Heart left ventricle (tissue), 13 donors: ENCODE measurements at regions not wholly inside any gene's neighbourhood (a gene's known extent, or its start where the extent isn't known, plus 50 kb on each side); places are given as distances from the start of the nearest gene placed in this dataset.

Experiments used
- CTCF ChIP-seq, 12 donors: fragments of 200-600 bp; sonication (generic) in 4 of 12; IDR thresholded peaks; one replicate each; pipeline versions ENCODE4 v1.5.0 to v1.8.0; 2018 to 2022; ENCODE audit warnings: antibody characterized with exemption in 12 of 12, mild to moderate bottlenecking in 5 of 12
- POLR2A ChIP-seq, 2 donors: fragments of 450-650 bp; IDR thresholded peaks; one replicate each; pipeline ENCODE4 v1.6.1; 2017; ENCODE audit warnings: antibody characterized with exemption in 2 of 2, mild to moderate bottlenecking in 2 of 2, moderate library complexity in 2 of 2
- donor health status: ischemic (EF 13 %, LVEDD 7.1; RV severe dilation, severe dysfunction).
- donor health status: DM: no; HTN: yes; CAD: no.
- donor health status: DM: no; HTN: no; CAD: no.
- donor health status: ischemic (EF 25% LVEDD 6.9; RV normal size, moderate dysfunction).
- donor health status: ischemic (EF 25% LVEDD 5.7; RV mildly dilated, moderate dysfunction).
- donor health status: ischemic (EF 35%, LVEDD 5.7; RV mildly dilated, moderate dysfunction).
- donor health status: nonischemic (EF 11% LVEDD 7.7; RV severe dilation, severe dysfunction).
- donor health status: DM: yes; HTN: yes; CAD: no.
- donor health status: PGD.
- donor health status: ischemic (EF 29% LVEDD 5.4; RV normal size, mild dysfunction).
- donor health status: nonischemic (EF 23%, LVEDD 6.1; RV moderate dilation, normal function).

- TF ChIP-seq POLR2A (IDR thresholded peaks at IDR 0.05) (no peak), CTCF (IDR thresholded peaks at IDR 0.05) (no peak)
These were observed 252.3 kb downstream of the MYCN start for GRCh38 chr2:16192416-16193216.
